GM19025 (cell line): ENCODE measurements at regions not wholly inside any gene's neighbourhood (a gene's known extent, or its start where the extent isn't known, plus 50 kb on each side); places are given as distances from the start of the nearest gene placed in this dataset.
"Not testable (repeated sequence)": the region's sequence is repeated elsewhere in the genome, so short reads cannot be mapped to it uniquely, and the experiment has no call there.

Experiments used
- ATAC-seq: cut with Tn5 transposase; IDR thresholded peaks from one replicate; pipeline ENCODE4 v1.9.1; 2021; ENCODE audit warnings: mild to moderate bottlenecking, low read depth, moderate library complexity; ENCODE audit not compliant: unreplicated experiment

DNA sequence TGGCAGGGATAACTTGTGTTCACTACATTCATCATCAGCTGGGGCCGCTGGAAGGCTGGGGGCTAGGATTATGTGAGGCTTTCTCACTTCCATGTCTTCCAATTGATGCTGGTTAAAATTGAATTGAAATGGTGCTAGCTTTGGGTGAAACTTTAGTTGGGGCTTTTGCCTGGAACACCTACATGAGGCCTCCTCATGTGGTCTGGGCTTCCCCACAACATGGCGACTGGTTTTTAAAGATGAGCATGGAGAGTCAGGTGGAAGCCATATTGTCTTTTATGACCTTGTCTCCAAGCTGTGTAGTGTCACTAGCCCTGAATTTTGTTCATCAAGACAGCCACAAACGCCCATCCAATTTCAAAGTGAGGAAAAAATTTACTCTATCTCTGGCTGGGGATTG lies 1033.9 kb downstream of the TYW1 start:
- no peak for ATAC-seq

DNA sequence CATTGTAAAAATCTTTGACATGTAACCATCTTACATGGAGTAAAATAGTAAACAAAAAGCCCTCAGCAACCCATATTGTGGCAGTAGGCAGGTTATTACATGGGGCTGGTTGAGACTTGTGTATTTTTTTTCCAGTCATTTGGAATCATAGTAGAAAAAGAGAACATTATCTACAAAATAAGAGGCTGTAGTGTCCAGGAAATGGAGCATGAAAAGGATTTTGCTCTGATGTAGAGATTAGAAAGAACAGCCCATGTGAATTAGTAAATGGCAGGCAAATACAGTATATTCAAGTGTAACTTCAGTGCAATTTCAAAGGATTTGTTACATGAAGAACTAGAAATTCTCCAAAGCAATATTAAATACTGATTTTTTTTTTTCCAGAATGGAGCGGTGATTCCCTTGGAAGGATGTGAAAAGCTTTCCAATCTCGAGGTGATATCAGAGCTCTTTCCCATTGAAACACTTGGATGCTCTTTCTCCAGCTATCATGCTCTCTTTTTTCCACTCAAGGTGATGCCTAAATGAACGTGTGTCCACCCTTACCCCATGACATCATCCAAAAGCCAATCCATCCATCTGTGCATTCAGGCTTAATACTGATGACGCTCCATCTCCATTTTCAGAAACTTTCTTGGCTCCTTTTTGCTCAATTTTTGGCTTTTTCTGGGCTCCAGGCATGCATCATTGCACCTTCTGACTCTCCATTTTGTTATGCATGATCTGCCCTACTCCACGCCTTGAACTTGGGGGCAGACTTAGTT lies 1034.7 kb downstream of the TYW1 start:
- ATAC-seq: no peak

DNA sequence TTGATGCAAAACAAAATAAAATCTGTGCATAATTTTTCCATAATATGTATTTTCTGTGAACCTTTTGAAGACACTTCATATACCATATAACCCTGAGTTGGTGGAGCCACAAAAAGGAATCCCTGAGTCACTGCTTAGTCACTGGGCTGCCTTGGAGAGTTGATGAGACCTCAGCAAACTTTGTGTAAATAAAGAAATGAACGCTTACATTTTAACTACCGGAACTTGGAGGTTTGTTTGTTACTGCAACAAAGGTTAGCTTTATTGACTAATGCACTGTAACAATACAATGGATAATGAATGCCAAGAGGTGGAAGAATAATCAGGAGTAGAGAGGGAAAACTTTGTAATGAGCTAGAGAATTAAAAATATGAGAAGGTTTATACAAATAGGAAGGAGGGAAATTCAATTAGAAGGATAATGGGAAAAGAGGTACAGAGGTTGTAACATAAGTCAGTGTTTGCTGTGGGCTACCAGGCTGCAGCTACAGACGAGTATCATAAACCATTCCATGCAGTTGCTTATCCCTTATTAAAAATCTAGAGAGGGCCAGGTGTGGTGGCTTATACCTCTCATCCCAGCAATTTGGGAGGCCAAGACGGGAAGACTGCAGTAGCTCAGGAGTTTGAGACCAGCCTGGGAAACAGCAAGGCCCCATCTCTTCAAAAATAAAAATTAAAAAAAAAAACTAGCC lies 1042.1 kb downstream of the TYW1 start:
- ATAC-seq: no peak

DNA sequence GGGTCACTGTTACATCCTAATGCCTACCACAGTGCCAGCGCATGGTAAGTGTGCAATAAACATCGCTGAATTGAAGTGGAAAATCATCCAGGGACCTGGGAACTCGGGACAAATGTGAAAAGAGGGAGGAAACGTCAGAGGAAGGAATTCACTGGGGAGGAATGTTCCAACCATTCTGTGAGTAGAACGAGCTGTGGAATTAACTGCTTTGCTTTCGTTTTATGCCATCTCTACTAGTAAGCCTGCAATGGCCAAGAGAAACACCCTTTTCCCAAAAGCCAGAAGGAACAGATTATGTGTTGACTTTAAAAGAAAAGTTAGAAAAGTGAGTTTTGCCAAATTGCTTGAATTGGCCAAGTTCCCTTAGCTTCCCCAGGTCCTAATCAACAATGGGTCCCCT lies 1044.9 kb downstream of the TYW1 start:
- no peak for ATAC-seq

DNA sequence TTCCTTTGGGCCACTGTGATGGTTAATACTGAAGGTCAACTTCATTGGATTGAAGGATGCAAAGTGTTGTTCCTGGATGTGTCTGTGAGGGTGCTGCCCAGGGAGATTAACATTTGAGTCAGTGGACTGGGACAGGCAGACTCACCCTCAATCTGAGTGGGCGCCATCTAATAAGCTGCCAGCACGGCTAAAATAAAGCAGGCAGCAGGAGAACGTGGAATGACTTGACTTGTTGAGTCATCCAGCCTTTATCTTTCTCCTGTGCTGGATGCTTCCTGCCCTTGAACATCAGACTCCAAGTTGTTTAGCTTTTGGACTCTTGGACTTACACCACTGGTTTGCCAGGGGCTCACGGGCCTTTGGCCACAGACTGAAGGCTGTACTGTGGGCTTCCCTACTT lies 1046.9 kb downstream of the TYW1 start:
- ATAC-seq: no peak

DNA sequence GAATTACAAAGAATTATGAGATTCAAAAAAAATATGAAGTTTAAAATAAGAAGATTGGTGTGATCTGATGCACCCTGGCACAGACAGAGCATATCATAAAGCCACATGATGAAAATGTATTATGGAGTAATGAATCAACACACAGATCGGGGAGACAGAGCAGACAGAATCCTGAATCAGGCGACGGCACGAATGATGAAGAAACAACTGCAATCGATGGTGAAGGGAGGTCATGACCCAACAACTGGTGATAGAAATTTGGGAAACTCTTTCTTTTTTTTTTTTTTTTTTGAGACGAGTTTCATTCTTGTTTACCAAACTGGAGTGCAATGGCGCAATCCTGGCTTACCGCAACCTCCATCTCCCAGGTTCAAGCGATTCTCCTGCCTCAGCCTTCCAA lies 1054.0 kb downstream of the TYW1 start:
- no peak for ATAC-seq

DNA sequence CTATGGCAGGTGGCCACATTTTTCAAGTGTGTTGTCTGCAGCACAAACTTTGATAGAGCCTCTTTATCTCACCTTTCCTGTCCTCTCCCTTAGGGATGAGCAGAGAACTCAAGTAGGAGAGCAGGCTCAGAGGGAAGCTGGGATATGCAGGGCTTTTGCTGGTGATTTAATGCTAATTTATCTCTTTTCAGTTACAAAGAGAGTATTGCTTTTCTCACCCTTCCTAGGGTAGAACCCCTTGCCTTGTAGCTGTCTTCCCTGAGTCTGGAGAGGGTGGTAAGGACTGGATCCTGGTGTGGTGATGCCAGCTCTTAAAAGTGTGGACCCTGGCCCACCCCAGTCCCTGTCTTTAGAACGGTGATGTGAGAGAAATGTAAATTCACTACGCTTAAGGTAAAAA lies 1061.4 kb downstream of the TYW1 start:
- no peak for ATAC-seq

DNA sequence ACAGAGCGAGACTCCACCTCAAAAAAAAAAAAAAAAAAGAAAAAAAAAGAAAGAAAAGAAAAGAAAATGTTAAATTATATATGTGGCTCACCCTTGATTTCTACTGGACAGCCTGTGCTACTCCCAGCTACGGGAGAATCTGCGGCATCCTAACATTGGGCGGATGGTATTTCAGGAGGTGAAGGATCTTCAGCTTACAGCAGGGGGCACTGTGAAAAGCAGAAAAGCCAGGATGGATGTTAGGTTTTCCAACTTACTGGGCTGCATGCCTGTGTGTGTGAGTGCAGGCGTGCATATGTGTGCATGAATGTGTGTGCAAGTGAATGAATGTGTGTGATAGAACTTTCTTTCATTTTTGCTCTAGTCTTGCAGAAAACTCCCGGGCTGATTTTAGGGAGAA lies 1066.5 kb downstream of the TYW1 start:
- no peak for ATAC-seq

DNA sequence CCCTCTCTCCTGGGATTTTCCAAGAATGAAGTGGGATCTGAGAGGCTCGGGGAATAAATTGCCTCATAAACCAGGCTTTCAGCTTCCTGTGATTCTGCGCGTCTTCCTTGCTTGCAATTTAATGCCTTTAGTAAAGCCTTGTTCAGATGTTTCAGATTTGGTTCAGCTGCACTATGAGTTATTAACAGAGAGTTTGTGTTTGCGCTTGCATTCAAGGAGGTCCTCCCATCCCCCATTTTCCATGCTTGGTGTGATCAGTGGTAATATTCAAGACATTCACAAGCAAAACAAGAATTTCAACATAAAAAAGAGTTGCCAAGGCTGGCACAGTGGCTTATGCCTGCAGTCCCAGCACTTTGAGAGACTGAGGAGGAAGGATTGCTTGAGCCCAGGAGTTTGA lies 1068.9 kb downstream of the TYW1 start:
- ATAC-seq: no peak

DNA sequence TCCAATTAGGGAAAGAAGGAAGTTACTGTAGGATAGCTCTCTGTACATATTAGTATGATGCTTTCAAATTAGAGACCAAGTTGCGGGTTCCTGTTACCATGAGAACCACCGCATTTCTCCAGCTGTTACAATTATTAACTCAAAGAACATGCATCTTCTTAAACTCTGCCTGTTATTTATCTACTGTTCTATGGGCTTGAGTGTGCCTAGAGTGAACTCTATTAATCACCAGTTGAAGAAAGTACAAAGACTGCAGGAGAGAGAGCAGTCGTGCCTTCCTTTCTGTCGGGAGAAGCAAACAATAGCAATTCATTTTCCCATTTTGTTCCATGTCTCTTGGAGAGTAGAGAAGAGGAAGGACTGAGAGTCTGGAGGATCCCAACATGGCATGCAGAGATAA lies 1071.2 kb downstream of the TYW1 start:
- no peak for ATAC-seq

DNA sequence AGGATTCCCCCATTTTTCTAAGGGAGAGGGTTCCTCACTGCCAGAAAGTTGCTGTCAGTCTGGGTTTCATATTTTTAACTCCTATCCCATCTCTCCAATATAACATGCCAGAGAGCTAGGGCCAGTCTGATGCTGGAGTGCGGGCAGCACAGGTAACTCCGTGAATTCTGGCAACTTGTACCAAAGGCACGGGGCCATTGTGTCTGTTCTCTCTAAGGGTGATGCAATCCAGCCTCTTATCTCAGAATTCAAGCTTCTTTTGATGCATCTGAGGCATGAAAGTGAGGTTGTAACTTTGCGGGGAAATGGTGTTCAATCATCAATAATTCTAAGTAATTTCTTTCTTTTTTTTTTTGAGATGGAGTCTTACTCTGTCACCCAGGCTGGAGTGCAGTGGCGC lies 1074.4 kb downstream of the TYW1 start:
- no peak for ATAC-seq

DNA sequence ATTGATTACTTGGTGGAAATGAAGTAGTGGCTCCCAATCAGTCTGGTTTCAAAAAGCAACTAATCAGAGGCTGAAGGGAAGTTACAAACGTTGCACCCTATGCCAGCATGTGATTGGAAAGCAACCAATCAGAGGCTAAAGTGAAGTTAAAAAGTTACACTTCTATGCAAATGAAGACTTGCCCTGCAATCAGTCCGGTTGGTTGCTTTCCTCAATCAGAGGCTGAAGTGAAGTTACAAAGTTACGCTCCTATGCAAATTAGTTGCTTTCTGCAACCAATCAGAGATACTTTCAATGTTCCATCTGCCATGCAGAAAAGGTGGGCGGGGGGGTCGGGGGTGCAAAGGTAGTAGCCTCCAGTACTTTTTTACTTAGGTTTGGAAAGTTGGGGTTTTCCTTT lies 1077.1 kb downstream of the TYW1 start:
- no peak for ATAC-seq

DNA sequence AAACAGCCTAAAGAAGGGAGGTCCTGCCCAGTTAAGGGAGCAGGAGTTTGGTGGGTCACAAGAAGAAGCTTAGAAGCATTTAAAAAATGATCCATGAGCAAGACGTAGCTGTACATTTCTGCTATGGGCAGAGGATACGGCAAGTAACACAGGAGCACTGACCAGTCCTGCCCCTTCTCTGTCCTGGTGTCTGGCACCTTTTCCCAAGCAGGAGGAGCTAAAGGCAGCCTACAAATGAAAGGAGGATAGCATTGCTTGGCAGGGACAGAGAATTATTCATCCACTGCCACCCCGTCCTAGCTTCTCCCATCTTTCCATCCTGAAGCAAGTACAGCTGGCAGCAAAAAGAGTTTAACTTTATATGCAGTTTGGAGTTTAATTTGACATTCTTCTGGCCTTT lies 1077.6 kb downstream of the TYW1 start:
- ATAC-seq: no peak

DNA sequence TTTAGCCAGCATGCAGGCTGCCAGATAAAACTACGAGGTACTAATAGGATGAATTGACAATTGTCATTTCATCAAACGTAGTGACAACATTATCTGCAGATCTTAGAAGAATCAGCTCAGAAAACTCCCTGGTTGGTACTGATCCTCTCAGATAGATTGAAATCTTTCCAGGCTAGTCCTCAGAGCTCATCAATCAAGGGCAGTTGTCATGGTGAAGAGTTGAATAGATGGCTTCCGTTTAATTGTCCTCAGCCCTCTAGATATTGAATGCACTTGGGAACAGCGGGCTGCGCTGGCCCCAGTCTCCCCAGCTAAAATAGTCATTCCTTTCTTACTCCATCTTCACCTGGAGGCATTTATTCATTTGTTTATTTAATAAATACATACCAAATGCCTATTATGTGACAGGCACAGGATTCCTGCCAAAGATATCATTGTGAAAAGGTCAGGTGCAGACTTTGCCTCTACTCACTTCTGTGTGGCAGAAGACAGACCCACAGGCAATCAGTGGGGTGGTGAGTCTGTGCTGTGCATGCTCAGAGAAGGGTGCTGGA lies 1081.6 kb downstream of the TYW1 start:
- no peak for ATAC-seq

DNA sequence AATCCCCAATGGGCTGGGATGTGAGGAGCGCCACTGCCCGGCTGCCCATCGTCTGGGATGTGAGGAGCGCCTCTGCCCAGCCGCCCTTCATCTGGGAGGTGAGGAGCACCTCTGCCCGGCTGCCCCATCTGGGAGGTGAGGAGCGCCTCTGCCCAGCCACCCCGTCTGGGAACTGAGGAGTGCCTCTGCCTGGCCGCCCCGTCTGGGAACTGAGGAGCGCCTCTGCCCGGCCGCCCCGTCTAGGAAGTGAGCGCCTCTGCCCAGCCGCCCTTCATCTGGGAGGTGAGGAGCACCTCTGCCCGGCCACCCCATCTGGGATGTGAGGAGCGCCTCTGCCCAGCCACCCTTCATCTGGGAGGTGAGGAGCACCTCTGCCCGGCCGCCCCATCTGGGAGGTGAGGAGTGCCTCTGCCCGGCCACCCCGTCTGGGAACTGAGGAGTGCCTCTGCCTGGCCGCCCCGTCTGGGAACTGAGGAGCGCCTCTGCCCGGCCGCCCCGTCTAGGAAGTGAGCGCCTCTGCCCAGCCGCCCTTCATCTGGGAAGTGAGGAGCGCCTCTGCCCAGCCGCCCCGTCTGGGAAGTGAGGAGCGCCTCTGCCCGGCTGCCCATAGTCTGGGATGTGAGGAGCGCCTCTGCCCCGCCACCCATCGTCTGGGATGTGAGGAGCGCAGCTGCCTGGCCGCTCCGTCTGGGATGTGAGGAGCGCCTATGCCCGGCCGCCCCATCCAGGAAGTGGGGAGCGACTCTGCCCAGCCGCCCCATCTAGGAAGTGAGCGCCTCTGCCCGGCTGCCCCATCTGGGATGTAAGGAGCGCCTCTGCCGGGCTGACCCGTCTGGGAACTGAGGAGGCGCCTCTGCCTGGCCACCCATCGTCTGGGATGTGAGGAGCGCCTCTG lies 1085.7 kb downstream of the TYW1 start:
- not testable (repeated sequence) for ATAC-seq

DNA sequence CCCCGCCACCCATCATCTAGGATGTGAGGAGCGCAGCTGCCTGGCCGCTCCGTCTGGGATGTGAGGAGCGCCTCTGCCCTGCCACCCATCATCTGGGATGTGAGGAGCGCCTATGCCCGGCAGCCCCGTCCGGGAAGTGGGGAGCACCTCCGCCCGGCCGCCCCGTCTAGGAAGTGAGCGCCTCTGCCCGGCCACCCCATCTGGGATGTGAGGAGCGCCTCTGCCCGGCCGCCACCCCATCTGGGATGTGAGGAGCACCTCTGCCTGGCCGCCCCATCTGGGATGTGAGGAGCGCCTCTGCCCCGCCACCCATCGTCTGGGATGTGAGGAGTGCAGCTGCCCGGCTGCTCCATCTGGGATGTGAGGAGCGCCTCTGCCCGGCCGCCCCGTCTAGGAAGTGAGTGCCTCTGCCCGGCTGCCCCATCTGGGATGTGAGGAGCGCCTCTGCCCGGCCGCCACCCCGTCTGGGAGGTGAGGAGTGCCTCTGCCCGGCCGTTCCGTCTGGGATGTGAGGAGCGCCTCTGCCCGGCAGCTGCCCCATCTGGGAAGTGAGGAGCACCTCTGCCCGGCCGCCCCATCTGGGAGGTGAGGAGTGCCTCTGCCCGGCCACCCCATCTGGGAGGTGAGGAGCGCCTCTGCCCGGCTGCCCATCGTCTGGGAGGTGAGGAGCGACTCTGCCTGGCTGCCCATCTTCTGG lies 1086.5 kb downstream of the TYW1 start:
- ATAC-seq: not testable (repeated sequence)

DNA sequence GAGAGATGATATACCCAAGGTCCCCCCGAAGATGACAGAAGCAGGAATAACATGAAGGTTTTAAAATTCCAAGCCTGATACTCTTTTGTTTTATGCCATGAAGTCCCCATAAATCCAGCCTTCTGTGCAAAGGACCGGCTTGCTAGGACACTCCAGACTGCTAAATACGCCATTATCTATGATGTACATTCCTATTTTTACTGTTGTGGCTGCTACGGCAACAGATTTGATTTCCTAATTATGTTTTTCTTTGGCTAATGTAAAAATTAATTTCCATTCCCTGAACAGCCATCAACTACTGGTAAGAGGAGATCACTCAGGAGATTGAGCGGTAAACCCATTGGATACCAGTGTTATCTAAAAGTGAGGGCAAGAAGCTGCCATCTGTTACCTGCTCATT lies 1090.8 kb downstream of the TYW1 start:
- no peak for ATAC-seq

DNA sequence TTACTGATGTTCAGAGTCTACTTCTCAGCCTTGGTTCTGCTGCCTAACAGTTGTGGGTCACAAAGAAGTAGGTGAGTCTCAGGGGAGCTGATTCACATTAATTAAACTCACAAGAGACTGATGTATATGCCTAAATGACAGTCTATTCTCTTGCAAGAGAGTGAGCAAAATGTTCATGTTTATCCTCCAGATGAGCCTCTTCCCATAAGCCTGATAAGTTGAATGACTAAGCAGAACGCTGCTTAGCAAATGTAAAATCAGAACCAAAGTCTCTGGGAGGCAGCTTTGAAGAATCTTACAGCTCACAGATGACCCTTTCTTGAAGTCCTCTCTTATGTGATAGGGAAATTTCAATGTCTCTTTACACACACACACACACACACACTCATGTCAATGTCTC lies 1092.2 kb downstream of the TYW1 start:
- ATAC-seq: no peak

DNA sequence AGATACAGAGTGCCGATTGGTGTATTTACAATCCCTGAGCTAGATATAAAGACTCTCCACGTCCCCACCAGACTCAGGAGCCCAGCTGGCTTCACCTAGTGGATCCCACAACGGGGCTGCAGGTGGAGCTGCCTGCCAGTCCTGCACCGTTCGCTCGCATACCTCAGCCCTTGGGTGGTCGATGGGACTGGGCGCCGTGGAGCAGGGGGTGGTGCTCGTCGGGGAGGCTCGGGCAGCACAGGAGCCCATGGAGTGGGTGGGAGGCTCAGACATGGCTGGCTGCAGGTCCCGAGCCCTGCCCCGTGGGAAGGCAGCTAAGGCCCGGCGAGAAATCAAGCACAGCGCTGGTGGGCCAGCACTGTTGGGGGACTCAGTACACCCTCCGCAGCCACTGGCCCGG lies 1093.6 kb downstream of the TYW1 start:
- ATAC-seq: not testable (repeated sequence)

DNA sequence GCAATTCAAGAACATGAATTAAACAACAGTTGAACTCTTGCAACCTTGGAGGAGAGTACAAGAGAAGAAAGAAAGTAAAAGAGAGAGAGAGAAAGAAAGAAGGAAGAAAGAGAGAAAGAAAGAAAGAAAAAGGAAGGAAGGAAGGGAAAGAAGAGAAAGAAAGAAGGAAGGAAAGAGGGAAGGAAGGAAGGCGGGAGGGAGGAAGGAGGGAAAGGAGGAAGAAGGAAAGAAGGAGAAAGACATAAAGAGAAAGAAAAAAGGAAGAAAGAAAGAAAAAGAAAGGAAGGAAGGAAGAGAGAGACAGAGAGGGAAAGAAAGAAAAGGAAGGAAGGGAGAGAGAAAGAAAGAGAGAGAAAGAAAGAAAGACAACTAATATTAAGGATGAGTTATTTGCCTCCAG lies 1106.7 kb downstream of the TYW1 start:
- no peak for ATAC-seq
